A673 (cell line): ENCODE measurements at regions not wholly inside any gene's neighbourhood (a gene's known extent, or its start where the extent isn't known, plus 50 kb on each side); places are given as distances from the start of the nearest gene placed in this dataset.
"Not testable (repeated sequence)": the region's sequence is repeated elsewhere in the genome, so short reads cannot be mapped to it uniquely, and the experiment has no call there.

Source experiments
- BruUV-seq: library from RNA; stranded (reverse); fragments of 400-500 nt; replicated peaks from 2 replicates; lab custom pipeline; 2021; lab: Mats Ljungman, UMichigan
- CTCF ChIA-PET: fragments of 300-600 bp; sonication (Branson Sonifier 250); formaldehyde crosslinking; loops from one replicate; lab custom pipeline; 2022; ENCODE audit warnings: antibody characterized with exemption; lab: Charles Lee
- POLR2A ChIA-PET: fragments of 300-600 bp; sonication (Branson Sonifier 250); formaldehyde crosslinking; loops from one replicate; lab custom pipeline; 2022; ENCODE audit warnings: antibody characterized with exemption; ENCODE audit not compliant: low non-redundant PET; lab: Charles Lee
- DNase-seq: peaks from one replicate; pipeline ENCODE4 v3.0.0-alpha.2; 2015; ENCODE audit warnings: low spot score
- H3K27ac ChIP-seq: fragments of 200-600 bp; sonication (generic); 2 replicates; pipeline ENCODE4 v1.5.1; 2016; ENCODE audit warnings: mixed run types, low read depth, mild to moderate bottlenecking, mixed read lengths, antibody characterized with exemption, low read length; ENCODE audit not compliant: poor library complexity, severe bottlenecking
- H3K27me3 ChIP-seq: fragments of 200-600 bp; sonication (generic); replicated peaks from 2 replicates; pipeline ENCODE4 v1.6.1; 2017; ENCODE audit warnings: mixed run types, low read depth, mild to moderate bottlenecking, mixed read lengths, antibody characterized with exemption, low read length; ENCODE audit not compliant: insufficient read depth, poor library complexity
- H3K36me3 ChIP-seq: fragments of 200-600 bp; sonication (generic); 2 replicates; pipeline ENCODE4 v1.6.1; 2016; ENCODE audit warnings: mixed run types, mild to moderate bottlenecking, mixed read lengths, antibody characterized with exemption, low read length; ENCODE audit not compliant: insufficient read depth, poor library complexity, severe bottlenecking
- H3K4me1 ChIP-seq: fragments of 200-600 bp; sonication (generic); 2 replicates; pipeline ENCODE4 v1.6.1; 2017; ENCODE audit warnings: mixed run types, mild to moderate bottlenecking, mixed read lengths, antibody characterized with exemption, low read length; ENCODE audit not compliant: insufficient read depth, poor library complexity, severe bottlenecking
- H3K4me3 ChIP-seq: fragments of 200-600 bp; sonication (generic); 2 replicates; pipeline ENCODE4 v1.5.1; 2016; ENCODE audit warnings: low read depth, mixed run types, mild to moderate bottlenecking, mixed read lengths, low read length; ENCODE audit not compliant: poor library complexity, severe bottlenecking
- H3K9me3 ChIP-seq: fragments of 200-600 bp; sonication (generic); 2 replicates; pipeline ENCODE4 v1.6.1; 2016; ENCODE audit warnings: mixed run types, low read depth, mild to moderate bottlenecking, mixed read lengths, antibody characterized with exemption, low read length; ENCODE audit not compliant: poor library complexity, severe bottlenecking
- CTCF ChIP-seq: fragments of 300-800, 200-600 bp; sonication (generic); conservative IDR thresholded peaks from 2 replicates; pipeline ENCODE4 v1.5.1; 2017; ENCODE audit warnings: low read depth, mild to moderate bottlenecking, antibody characterized with exemption, low read length, moderate library complexity, mixed read lengths
- EZH2 ChIP-seq: fragments of 200-600 bp; sonication (generic); IDR thresholded peaks from 2 replicates; pipeline ENCODE4 v1.6.1; 2017; ENCODE audit warnings: borderline replicate concordance, low read depth, mild to moderate bottlenecking, mixed read lengths, antibody characterized with exemption, low read length; ENCODE audit not compliant: poor library complexity, severe bottlenecking
- intact Hi-C: fragments of 100-400 bp; cut with micrococcal nuclease; formaldehyde crosslinking; loops from one replicate; pipeline ENCODE4 v1.10.0; 2022; ENCODE audit not compliant: unreplicated experiment

GRCh38 chr16:29320274-29320999, 86.1 kb downstream of the NPIPB11 start:
- intact Hi-C loops, result no loop called here
- Histone ChIP-seq H3K4me3 (no peak overlapping the region), H3K9me3 (no peaks in the 10 kb centered on the region), H3K27me3 (no peaks in the 10 kb centered on the region), H3K36me3 (no peaks in the 10 kb centered on the region), H3K27ac (no peak overlapping the region), H3K4me1 (no peaks in the 10 kb centered on the region)
- no TSS peak for BruUV-seq
- DNase-seq, result no peak
- ChIA-PET POLR2A (no interaction called here), CTCF (no interaction called here)
- TF ChIP-seq CTCF (no peak), EZH2 (no peak)

GRCh38 chr16:29319726-29320125, 86.8 kb downstream of the NPIPB11 start:
- ChIA-PET POLR2A (no interaction called here), CTCF (no interaction called here)
- H3K4me3 ChIP-seq, result no peak overlapping the region
- TF ChIP-seq EZH2 (no peak), CTCF (no peak)
- H3K36me3 ChIP-seq, result no peaks in the 10 kb centered on the region
- H3K27me3 ChIP-seq, result no peaks in the 10 kb centered on the region
- no peaks in the 10 kb centered on the region for H3K9me3 ChIP-seq
- H3K27ac ChIP-seq, result no peak overlapping the region
- BruUV-seq, result no TSS peak
- no peak for DNase-seq
- no peaks in the 10 kb centered on the region for H3K4me1 ChIP-seq
- intact Hi-C loops, result no loop called here

GRCh38 chr16:29318561-29318968, 87.9 kb downstream of the NPIPB11 start:
- H3K27me3 ChIP-seq, H3K9me3 ChIP-seq, H3K36me3 ChIP-seq, CTCF ChIA-PET, H3K4me1 ChIP-seq, H3K4me3 ChIP-seq, H3K27ac ChIP-seq, intact Hi-C loops, BruUV-seq, POLR2A ChIA-PET: not testable (repeated sequence)
- peak; percentile 28 for DNase-seq

GRCh38 chr16:29318037-29318436, 88.5 kb downstream of the NPIPB11 start:
- no peaks in the 10 kb centered on the region for H3K4me1 ChIP-seq
- H3K36me3 ChIP-seq, result no peaks in the 10 kb centered on the region
- H3K9me3 ChIP-seq, result no peaks in the 10 kb centered on the region
- no TSS peak for BruUV-seq
- intact Hi-C loops, result no loop called here
- H3K4me3 ChIP-seq, result no peak overlapping the region
- H3K27ac ChIP-seq, result no peak overlapping the region
- peak; percentile 51 for TF ChIP-seq CTCF
- no peak for TF ChIP-seq EZH2
- DNase-seq, result peak; percentile 8
- ChIA-PET POLR2A (no interaction called here), CTCF (no interaction called here)
- no peaks in the 10 kb centered on the region for H3K27me3 ChIP-seq
